Epithelial cell of proximal tubule (primary cell): ENCODE measurements at regions not wholly inside any gene's neighbourhood (a gene's known extent, or its start where the extent isn't known, plus 50 kb on each side); places are given as distances from the start of the nearest gene placed in this dataset.

Experiments used
- DNase-seq: peaks from one replicate; pipeline ENCODE4 v3.0.0-alpha.2; 2011; ENCODE audit warnings: low read depth
- H3K4me3 ChIP-seq: 2 replicates; pipeline ENCODE4 v1.5.1; 2011; ENCODE audit warnings: low read depth, mild to moderate bottlenecking, low read length
- CTCF ChIP-seq: conservative IDR thresholded peaks from 2 replicates; pipeline ENCODE4 v1.5.1; 2012; ENCODE audit warnings: low read depth, mild to moderate bottlenecking, low read length

GRCh38 chr14:58978343-58978742 lies 210.1 kb upstream of the DAAM1 start:
- no peak overlapping the region for H3K4me3 ChIP-seq
- TF ChIP-seq CTCF: no peak
- no peak for DNase-seq

GRCh38 chr14:58979325-58979724 lies 209.1 kb upstream of the DAAM1 start:
- no peak overlapping the region for H3K4me3 ChIP-seq
- no peak for DNase-seq
- no peak for TF ChIP-seq CTCF

- no peak for DNase-seq
- no peak for TF ChIP-seq CTCF
- no peak overlapping the region for H3K4me3 ChIP-seq
These were observed 206.6 kb upstream of the DAAM1 start for GRCh38 chr14:58981840-58982239.

GRCh38 chr14:58985786-58986185 lies 202.7 kb upstream of the DAAM1 start:
- TF ChIP-seq CTCF: no peak
- DNase-seq: no peak
- no peak overlapping the region for H3K4me3 ChIP-seq

- no peak overlapping the region for H3K4me3 ChIP-seq
- TF ChIP-seq CTCF: no peak
- DNase-seq: no peak
These were observed 200.9 kb upstream of the DAAM1 start for GRCh38 chr14:58987591-58987990.

GRCh38 chr14:58992935-58993334 lies 195.5 kb upstream of the DAAM1 start:
- no peak for DNase-seq
- TF ChIP-seq CTCF: no peak

GRCh38 chr14:58994130-58994529 lies 194.3 kb upstream of the DAAM1 start:
- TF ChIP-seq CTCF: no peak
- no peak overlapping the region for H3K4me3 ChIP-seq
- DNase-seq: no peak

More at GRCh38 chr14:58992935-58993334, 195.5 kb upstream of the DAAM1 start:
- no peak overlapping the region for H3K4me3 ChIP-seq
